GM12891 (cell line): ENCODE measurements at regions not wholly inside any gene's neighbourhood (a gene's known extent, or its start where the extent isn't known, plus 50 kb on each side); places are given as distances from the start of the nearest gene placed in this dataset.

Source experiments
- PAX5 ChIP-seq: IDR thresholded peaks from 2 replicates; pipeline ENCODE4 v1.6.1; 2011; ENCODE audit warnings: low read length, moderate library complexity, mild to moderate bottlenecking; ENCODE audit not compliant: insufficient read depth, severe bottlenecking
- POLR2A ChIP-seq: IDR thresholded peaks from 2 replicates; pipeline ENCODE4 v1.6.1; 2011; ENCODE audit warnings: low read depth, low read length, control low read depth
- POLR2AphosphoS5 ChIP-seq: IDR thresholded peaks from 2 replicates; pipeline ENCODE4 v1.6.1; 2011; ENCODE audit warnings: low read depth, low read length, control low read depth
- SPI1 ChIP-seq: IDR thresholded peaks from 2 replicates; pipeline ENCODE4 v1.6.1; 2011; ENCODE audit warnings: low read depth, low read length, control low read depth
- TAF1 ChIP-seq: IDR thresholded peaks from 2 replicates; pipeline ENCODE4 v1.6.1; 2011; ENCODE audit warnings: low read depth, low read length, control low read depth

- TF ChIP-seq POLR2AphosphoS5 (no peak), POLR2A (no peak), SPI1 (peak; percentile 29; the same call in 1 of the 2 replicates), TAF1 (no peak), PAX5 (no peak)
Measured at GRCh38 chr1:82586473-82586872, 785.7 kb downstream of the ADGRL2 start.
